CD4-positive, alpha-beta memory T cell (primary cell): ENCODE measurements at regions not wholly inside any gene's neighbourhood (a gene's known extent, or its start where the extent isn't known, plus 50 kb on each side); places are given as distances from the start of the nearest gene placed in this dataset.

Experiments used
- CTCF ChIA-PET: fragments of 350-600 bp; sonication (Branson Sonifier 250); formaldehyde crosslinking; loops from one replicate; lab custom pipeline; 2021; ENCODE audit warnings: inconsistent platforms; ENCODE audit not compliant: partially characterized antibody; lab: Charles Lee
- POLR2A ChIA-PET: fragments of 350-600 bp; sonication (Branson Sonifier 250); formaldehyde crosslinking; loops from one replicate; lab custom pipeline; 2021; ENCODE audit not compliant: partially characterized antibody; lab: Charles Lee
- DNase-seq, 5 donors: peaks; one replicate each; pipeline versions ENCODE4 v3.0.0 to v3.0.0-alpha.2; 2020 to 2022; ENCODE audit warnings: mixed read lengths in 1 of 5
- H3K27ac ChIP-seq: one replicate; pipeline ENCODE4 v1.7.0; 2013; ENCODE audit warnings: low read depth, low read length
- H3K27me3 ChIP-seq: 2 replicates; pipeline ENCODE4 v1.7.0; 2013; ENCODE audit warnings: mild to moderate bottlenecking, low read length, moderate library complexity; ENCODE audit not compliant: insufficient read depth
- H3K36me3 ChIP-seq: 2 replicates; pipeline ENCODE4 v1.7.0; 2013; ENCODE audit warnings: mild to moderate bottlenecking, low read length, moderate library complexity; ENCODE audit not compliant: insufficient read depth
- H3K4me1 ChIP-seq: 2 replicates; pipeline ENCODE4 v1.7.0; 2013; ENCODE audit warnings: mild to moderate bottlenecking, low read length, moderate library complexity; ENCODE audit not compliant: insufficient read depth
- H3K4me3 ChIP-seq, 2 donors: one replicate each; pipeline ENCODE4 v1.7.0; 2013; ENCODE audit warnings: low read length in 2 of 2, mild to moderate bottlenecking in 1 of 2
- H3K9me3 ChIP-seq, 2 donors: one replicate each; pipeline ENCODE4 v1.7.0; 2013; ENCODE audit warnings: low read length in 2 of 2, control low read depth in 1 of 2; ENCODE audit not compliant: control insufficient read depth in 1 of 2
- H3K27ac Mint-ChIP-seq, 7 donors: one replicate each; pipeline ENCODE4 v1.8.0; 2020 to 2021; ENCODE audit warnings: mixed read lengths in 7 of 7, mild to moderate bottlenecking in 6 of 7, inconsistent platforms in 3 of 7, moderate library complexity in 3 of 7
- H3K27me3 Mint-ChIP-seq, 2 donors: one replicate each; pipeline ENCODE4 v1.8.0; 2020 to 2021; ENCODE audit warnings: mixed read lengths in 2 of 2
- H3K36me3 Mint-ChIP-seq, 2 donors: one replicate each; pipeline ENCODE4 v1.8.0; 2020 to 2021; ENCODE audit warnings: mixed read lengths in 2 of 2, inconsistent platforms in 1 of 2, mild to moderate bottlenecking in 1 of 2
- H3K4me1 Mint-ChIP-seq, 4 donors: one replicate each; pipeline ENCODE4 v1.8.0; 2020 to 2021; ENCODE audit warnings: mixed read lengths in 4 of 4, mild to moderate bottlenecking in 1 of 4
- H3K4me3 Mint-ChIP-seq, 8 donors: one replicate each; pipeline ENCODE4 v1.8.0; 2020 to 2021; ENCODE audit warnings: mixed read lengths in 8 of 8, mild to moderate bottlenecking in 7 of 8, moderate library complexity in 6 of 8, inconsistent platforms in 3 of 8
- H3K9me3 Mint-ChIP-seq, 8 donors: one replicate each; pipeline ENCODE4 v1.8.0; 2020 to 2021; ENCODE audit warnings: mixed read lengths in 8 of 8, mild to moderate bottlenecking in 5 of 8, inconsistent platforms in 3 of 8, moderate library complexity in 1 of 8
- intact Hi-C: fragments of 100-400 bp; cut with micrococcal nuclease; formaldehyde crosslinking; loops from one replicate; pipeline ENCODE4 v1.15.1; 2023

GRCh38 chr5:176734756-176735342, 75.5 kb upstream of the UNC5A start:
- no peak for DNase-seq
- H3K27ac ChIP-seq: no peak overlapping the region
- ChIA-PET CTCF (interaction anchor here (0.7 kb wide), 2 partner anchors 74 to 348 kb away, joined by 3 read pairs; no protein-coding TSS in a partner anchor), POLR2A (no interaction called here)
- Mint-ChIP-seq H3K4me1 (peaks cover 0 to 2% (median 0%) of the 10 kb centered on the region in 4 donors), H3K9me3 (peaks cover 0 to 8% (median 2%) of the 10 kb centered on the region in 8 donors), H3K4me3 (no peak overlapping the region), H3K27me3 (peaks cover 18 to 39% of the 10 kb centered on the region in 2 donors), H3K36me3 (no peaks in the 10 kb centered on the region), H3K27ac (no peak overlapping the region)
- no peak overlapping the region for H3K4me3 ChIP-seq
- no peaks in the 10 kb centered on the region for H3K9me3 ChIP-seq
- no peaks in the 10 kb centered on the region for H3K4me1 ChIP-seq
- intact Hi-C loops: no loop called here
- H3K36me3 ChIP-seq: no peaks in the 10 kb centered on the region
- H3K27me3 ChIP-seq: no peaks in the 10 kb centered on the region

GRCh38 chr5:176735383-176736265, 74.7 kb upstream of the UNC5A start:
- H3K4me1 ChIP-seq: no peaks in the 10 kb centered on the region

DNA sequence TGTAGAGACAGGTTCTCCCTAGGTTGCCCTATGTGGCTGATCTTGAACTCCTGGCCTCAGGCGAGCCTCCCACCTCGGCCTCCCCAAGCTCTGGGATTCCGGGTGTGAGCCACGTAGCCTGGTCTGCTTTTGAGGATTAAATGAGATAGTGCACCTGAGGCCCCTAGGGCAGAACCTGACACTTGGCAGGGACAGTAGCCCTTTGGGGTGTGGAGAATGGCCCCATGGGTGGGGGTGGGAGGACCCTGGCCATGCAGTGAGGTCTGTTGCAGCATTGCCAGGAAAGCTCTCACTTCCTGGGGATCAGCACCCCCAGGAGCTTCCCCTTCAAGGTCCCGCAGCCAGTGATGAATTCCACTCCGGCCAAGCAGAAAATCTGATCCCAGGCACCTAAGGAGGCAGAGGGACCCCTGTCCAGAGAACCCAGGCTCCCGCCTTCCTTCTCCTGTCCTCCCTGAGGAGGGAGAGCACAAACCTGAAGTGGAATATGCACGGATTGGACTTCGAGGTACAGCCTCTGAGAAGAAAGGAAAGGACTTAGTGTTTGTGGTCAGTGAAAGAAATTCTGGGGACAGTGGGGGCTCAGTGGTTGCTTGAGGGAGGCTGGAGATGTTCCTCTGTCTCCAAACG, 73.9 kb upstream of the UNC5A start:
- POLR2A ChIA-PET: no interaction called here
- Mint-ChIP-seq H3K4me1 (peaks cover 0 to 2% (median under 1%) of the 10 kb centered on the region in 4 donors), H3K27me3 (peaks cover 19 to 48% of the 10 kb centered on the region in 2 donors), H3K9me3 (peaks cover 0 to 3% (median 0%) of the 10 kb centered on the region in 8 donors), H3K36me3 (no peaks in the 10 kb centered on the region), H3K27ac (no peak overlapping the region), H3K4me3 (no peak overlapping the region)
- Histone ChIP-seq H3K27ac (no peak overlapping the region), H3K27me3 (no peaks in the 10 kb centered on the region), H3K36me3 (no peaks in the 10 kb centered on the region), H3K4me3 (no peak overlapping the region), H3K4me1 (no peaks in the 10 kb centered on the region), H3K9me3 (no peaks in the 10 kb centered on the region)
- CTCF ChIA-PET: no interaction called here
- DNase-seq: no peak
- intact Hi-C loops: no loop called here

More at GRCh38 chr5:176735383-176736265, 74.7 kb upstream of the UNC5A start:
- peaks cover 0 to 7% (median 0%) of the 10 kb centered on the region in 8 donors for H3K9me3 Mint-ChIP-seq
- intact Hi-C loops: no loop called here
- CTCF ChIA-PET: interaction anchor here (0.7 kb wide), 2 partner anchors 75 to 347 kb away, joined by 3 read pairs; no protein-coding TSS in a partner anchor
- no peaks in the 10 kb centered on the region for H3K27me3 ChIP-seq
- no peak overlapping the region for H3K27ac Mint-ChIP-seq
- H3K4me3 ChIP-seq: no peak overlapping the region
- DNase-seq: no peak
- POLR2A ChIA-PET: no interaction called here
- H3K4me1 Mint-ChIP-seq: peaks cover 0 to 2% (median 0%) of the 10 kb centered on the region in 4 donors
- no peak overlapping the region for H3K4me3 Mint-ChIP-seq
- H3K9me3 ChIP-seq: no peaks in the 10 kb centered on the region
- no peaks in the 10 kb centered on the region for H3K36me3 ChIP-seq
- no peak overlapping the region for H3K27ac ChIP-seq
- H3K27me3 Mint-ChIP-seq: peaks cover 18 to 45% of the 10 kb centered on the region in 2 donors
- no peaks in the 10 kb centered on the region for H3K36me3 Mint-ChIP-seq

- intact Hi-C loops: no loop called here
- H3K36me3 Mint-ChIP-seq: peaks cover 0 to under 1% of the 10 kb centered on the region in 2 donors
- no peaks in the 10 kb centered on the region for H3K36me3 ChIP-seq
- H3K9me3 ChIP-seq: no peaks in the 10 kb centered on the region
- H3K27ac ChIP-seq: no peak overlapping the region
- peaks cover 3 to 8% (median 7%) of the 10 kb centered on the region in 4 donors for H3K4me1 Mint-ChIP-seq
- H3K4me3 Mint-ChIP-seq: no peak overlapping the region
- ChIA-PET POLR2A (no interaction called here), CTCF (no interaction called here)
- no peak overlapping the region for H3K27ac Mint-ChIP-seq
- DNase-seq: no peak
- no peaks in the 10 kb centered on the region for H3K27me3 ChIP-seq
- peaks cover 0 to 3% (median 0%) of the 10 kb centered on the region in 8 donors for H3K9me3 Mint-ChIP-seq
- peaks cover 25 to 55% of the 10 kb centered on the region in 2 donors for H3K27me3 Mint-ChIP-seq
- H3K4me3 ChIP-seq: no peak overlapping the region
- H3K4me1 ChIP-seq: no peaks in the 10 kb centered on the region
Measured at GRCh38 chr5:176736931-176737745, 73.2 kb upstream of the UNC5A start.

DNA sequence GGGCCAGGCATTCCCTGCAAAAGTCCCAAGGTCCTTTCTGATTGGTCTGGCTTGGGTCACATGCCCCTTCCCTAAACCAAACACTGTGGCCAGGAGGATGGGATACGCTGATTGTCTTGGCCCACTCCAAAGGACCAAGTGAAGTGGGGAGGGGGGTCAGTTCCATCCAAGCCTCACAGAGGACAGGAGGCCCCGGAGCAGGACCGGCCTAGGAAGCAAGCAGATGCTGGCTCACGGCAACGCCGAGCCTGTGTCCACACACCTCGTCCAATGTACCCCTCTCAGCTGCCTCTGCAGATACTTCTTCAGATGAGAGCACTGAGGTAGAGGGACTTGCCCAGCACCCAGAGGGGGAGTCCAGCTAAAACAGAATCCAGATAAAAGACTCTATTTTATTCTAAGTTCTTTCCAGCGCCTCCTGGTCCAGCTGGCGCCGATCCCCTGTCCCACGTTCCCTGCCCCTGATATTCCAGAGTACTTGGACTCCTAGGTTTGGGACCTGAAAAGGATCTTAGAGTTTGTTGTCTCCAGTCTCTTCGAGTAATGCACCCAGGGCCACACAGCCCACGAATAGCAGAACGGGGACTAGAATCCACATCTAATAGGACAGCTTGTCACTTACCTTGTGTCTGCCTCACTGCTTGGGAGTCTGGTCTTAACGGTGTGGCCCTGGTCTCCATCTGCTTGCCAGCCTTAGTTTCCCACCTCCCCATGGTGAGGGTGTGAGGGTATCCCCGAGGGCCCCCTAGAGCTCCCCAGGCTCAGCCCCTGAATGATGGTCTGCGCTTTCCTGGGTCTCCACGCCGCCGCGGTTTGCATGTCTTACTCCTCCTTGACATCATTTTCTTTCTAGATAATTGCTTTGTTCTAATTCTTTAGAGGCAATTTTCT, 72.4 kb upstream of the UNC5A start:
- no peak overlapping the region for H3K4me3 Mint-ChIP-seq
- intact Hi-C loops: no loop called here
- CTCF ChIA-PET: interaction anchor here (1.0 kb wide), 1 partner anchor 77 kb away, joined by 4 read pairs; no protein-coding TSS in a partner anchor

DNA sequence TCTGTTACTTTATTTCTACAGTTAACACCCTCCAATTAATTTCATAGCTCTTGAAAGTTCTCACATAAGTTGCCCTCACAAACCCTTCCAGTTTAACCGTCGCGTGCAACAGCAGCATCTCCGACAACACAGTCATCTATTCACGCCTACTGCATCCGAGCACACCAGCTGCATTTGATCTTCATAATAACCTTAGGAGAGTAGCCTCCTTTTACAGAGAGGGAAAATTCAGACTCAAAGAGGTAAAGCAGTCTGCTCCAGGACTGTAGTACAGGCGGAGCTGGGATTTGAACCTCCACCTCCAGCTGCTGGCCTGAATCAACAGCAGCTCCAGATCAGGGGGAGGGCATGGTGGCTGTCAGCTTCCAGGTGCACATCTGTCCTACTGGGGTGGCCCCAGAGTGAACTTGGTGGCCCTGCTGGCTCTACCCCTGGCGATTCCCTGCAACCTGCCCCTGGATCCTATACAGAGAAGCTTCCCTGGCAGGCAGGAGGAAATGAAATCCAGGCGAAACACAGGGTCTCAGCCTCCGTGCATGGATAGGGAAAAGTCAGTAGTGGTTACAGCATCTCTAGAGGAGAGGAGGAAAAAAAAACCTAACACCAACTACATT, 71.6 kb upstream of the UNC5A start:
- H3K4me3 ChIP-seq: no peak overlapping the region
- Mint-ChIP-seq H3K4me3 (no peak overlapping the region), H3K27ac (no peak overlapping the region), H3K36me3 (peaks cover 0 to 5% of the 10 kb centered on the region in 2 donors), H3K9me3 (peaks cover 0 to 3% (median 0%) of the 10 kb centered on the region in 8 donors), H3K27me3 (peaks cover 31 to 53% of the 10 kb centered on the region in 2 donors), H3K4me1 (peaks cover 8 to 14% (median 11%) of the 10 kb centered on the region in 4 donors)
- intact Hi-C loops: no loop called here
- ChIA-PET POLR2A (no interaction called here), CTCF (interaction anchor here (1.0 kb wide), 1 partner anchor 78 kb away, joined by 4 read pairs; no protein-coding TSS in a partner anchor)
- no peaks in the 10 kb centered on the region for H3K36me3 ChIP-seq
- H3K4me1 ChIP-seq: peaks cover 3% of the 10 kb centered on the region
- DNase-seq: no peak
- no peaks in the 10 kb centered on the region for H3K9me3 ChIP-seq
- H3K27me3 ChIP-seq: peaks cover 9% of the 10 kb centered on the region
- H3K27ac ChIP-seq: no peak overlapping the region

More for the DNA sequence above, 72.4 kb upstream of the UNC5A start:
- Mint-ChIP-seq H3K9me3 (peaks cover 0 to 3% (median 0%) of the 10 kb centered on the region in 8 donors), H3K27ac (no peak overlapping the region), H3K36me3 (peaks cover 0 to 5% of the 10 kb centered on the region in 2 donors), H3K4me1 (peaks cover 6 to 13% (median 9%) of the 10 kb centered on the region in 4 donors), H3K27me3 (peaks cover 28 to 55% of the 10 kb centered on the region in 2 donors)
- Histone ChIP-seq H3K27ac (no peak overlapping the region), H3K4me3 (no peak overlapping the region), H3K4me1 (no peaks in the 10 kb centered on the region), H3K9me3 (no peaks in the 10 kb centered on the region), H3K36me3 (no peaks in the 10 kb centered on the region), H3K27me3 (peaks cover 4% of the 10 kb centered on the region)
- no peak for DNase-seq
- POLR2A ChIA-PET: no interaction called here
